OCI-LY1 (cell line): ENCODE measurements at regions not wholly inside any gene's neighbourhood (a gene's known extent, or its start where the extent isn't known, plus 50 kb on each side); places are given as distances from the start of the nearest gene placed in this dataset.

Experiments used
- H2AFZ ChIP-seq: fragments of 200-600 bp; sonication (generic), shearing (Covaris generic); 2 replicates; pipeline ENCODE4 v1.6.0; 2014; ENCODE audit warnings: antibody characterized with exemption, mild to moderate bottlenecking, low read length
- H3F3A ChIP-seq: fragments of 200-600 bp; sonication (generic), shearing (Covaris generic); 2 replicates; pipeline ENCODE4 v1.6.0; 2014; ENCODE audit warnings: mild to moderate bottlenecking, antibody characterized with exemption, low read length, moderate library complexity; ENCODE audit not compliant: insufficient read depth
- H3K27ac ChIP-seq: fragments of 200-600 bp; sonication (generic); 2 replicates; pipeline ENCODE4 v1.5.1; 2014; ENCODE audit warnings: low read length, mixed run types, mild to moderate bottlenecking, low read depth; ENCODE audit not compliant: poor library complexity, severe bottlenecking
- H3K27me3 ChIP-seq: fragments of 200-600 bp; sonication (generic); 2 replicates; pipeline ENCODE4 v1.6.0; 2014; ENCODE audit warnings: antibody characterized with exemption, mild to moderate bottlenecking, low read length, moderate library complexity; ENCODE audit not compliant: insufficient read depth
- H3K36me3 ChIP-seq: fragments of 200-600 bp; sonication (generic); 2 replicates; pipeline ENCODE4 v1.6.1; 2014; ENCODE audit warnings: mild to moderate bottlenecking, antibody characterized with exemption, low read length, moderate library complexity, mixed read lengths; ENCODE audit not compliant: insufficient read depth
- H3K4me1 ChIP-seq: fragments of 200-600 bp; sonication (generic); 2 replicates; pipeline ENCODE4 v1.5.1; 2014; ENCODE audit warnings: mild to moderate bottlenecking, low read length, moderate library complexity; ENCODE audit not compliant: insufficient read depth, severe bottlenecking
- H3K4me2 ChIP-seq: fragments of 200-600 bp; sonication (generic), shearing (Covaris generic); 2 replicates; pipeline ENCODE4 v1.6.1; 2014; ENCODE audit warnings: low read length
- H3K4me3 ChIP-seq: fragments of 200-600 bp; sonication (generic); 2 replicates; pipeline ENCODE4 v1.5.1; 2014; ENCODE audit warnings: low read length, low read depth, mild to moderate bottlenecking, mixed read lengths; ENCODE audit not compliant: poor library complexity, severe bottlenecking
- H3K79me2 ChIP-seq: fragments of 200-600 bp; shearing (Covaris generic); 2 replicates; pipeline ENCODE4 v1.6.1; 2016; ENCODE audit warnings: mixed run types, low read length, mixed read lengths; ENCODE audit not compliant: insufficient read depth
- H3K9ac ChIP-seq: fragments of 200-600 bp; sonication (generic), shearing (Covaris generic); 2 replicates; pipeline ENCODE4 v1.6.1; 2014; ENCODE audit warnings: mild to moderate bottlenecking, low read length, mixed read lengths
- H3K9me2 ChIP-seq: fragments of 200-600 bp; sonication (generic), shearing (Covaris generic); 2 replicates; pipeline ENCODE4 v1.6.1; 2014; ENCODE audit warnings: low read depth, mild to moderate bottlenecking, low read length, mixed read lengths
- H3K9me3 ChIP-seq: fragments of 200-600 bp; shearing (Covaris generic); 2 replicates; pipeline ENCODE4 v1.6.1; 2014; ENCODE audit warnings: low read length, mixed read lengths
- H4K20me1 ChIP-seq: fragments of 200-600 bp; sonication (generic), shearing (Covaris generic); 2 replicates; pipeline ENCODE4 v1.6.0; 2016; ENCODE audit warnings: mild to moderate bottlenecking, low read length; ENCODE audit not compliant: insufficient read depth
- EZH2 ChIP-seq: fragments of 200-600 bp; sonication (generic), shearing (Covaris generic); IDR thresholded peaks from 2 replicates; pipeline ENCODE4 v1.8.0; 2017; ENCODE audit warnings: borderline replicate concordance, mixed run types, mild to moderate bottlenecking, antibody characterized with exemption, low read length, moderate library complexity, mixed read lengths
- TF ChIP-seq, protein P1 (sequence below): fragments of 200-600 bp; sonication (generic), shearing (Covaris generic); IDR thresholded peaks from 2 replicates; pipeline ENCODE4 v1.5.1; 2017; ENCODE audit warnings: mild to moderate bottlenecking, antibody characterized with exemption, low read length, moderate library complexity, mixed read lengths

DNA sequence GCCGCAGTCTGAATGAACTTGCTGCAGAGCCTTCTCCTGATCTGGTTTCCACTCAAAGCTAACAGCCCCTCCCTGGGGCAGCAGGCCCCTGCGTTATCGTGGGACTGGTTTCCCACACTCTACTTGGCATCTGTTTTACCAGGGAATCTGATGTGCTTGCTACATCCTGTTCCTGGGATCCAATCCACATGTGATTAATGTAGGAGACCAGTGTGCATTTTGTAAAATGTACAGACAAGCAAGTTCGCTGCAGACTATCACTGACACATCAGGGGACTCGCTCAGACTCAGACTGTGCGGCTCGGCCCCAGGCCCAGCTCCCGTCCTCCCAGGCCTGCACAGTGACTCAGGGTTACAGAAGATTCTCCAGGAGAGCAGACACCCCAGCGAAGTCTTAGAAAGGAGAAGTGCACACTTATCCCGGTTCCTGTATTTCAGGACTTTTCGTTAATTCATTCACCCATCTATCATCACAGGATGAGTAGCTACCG lies 340.1 kb downstream of the MATN1 start:
- H3K79me2 ChIP-seq = no peaks in the 10 kb centered on the region
- H3K4me2 ChIP-seq = no peak overlapping the region
- H2AFZ ChIP-seq = no peak overlapping the region
- H3F3A ChIP-seq = no peaks in the 10 kb centered on the region
- H3K27ac ChIP-seq = no peak overlapping the region
- no peak overlapping the region for H3K4me3 ChIP-seq
- no peak overlapping the region for H3K9ac ChIP-seq
- 0 out of 2 replicates have a peak, but pooled peaks cover 5% of the 10 kb centered on the region for H3K27me3 ChIP-seq
- no peak for TF ChIP-seq EZH2
- TF ChIP-seq, protein P1, sequence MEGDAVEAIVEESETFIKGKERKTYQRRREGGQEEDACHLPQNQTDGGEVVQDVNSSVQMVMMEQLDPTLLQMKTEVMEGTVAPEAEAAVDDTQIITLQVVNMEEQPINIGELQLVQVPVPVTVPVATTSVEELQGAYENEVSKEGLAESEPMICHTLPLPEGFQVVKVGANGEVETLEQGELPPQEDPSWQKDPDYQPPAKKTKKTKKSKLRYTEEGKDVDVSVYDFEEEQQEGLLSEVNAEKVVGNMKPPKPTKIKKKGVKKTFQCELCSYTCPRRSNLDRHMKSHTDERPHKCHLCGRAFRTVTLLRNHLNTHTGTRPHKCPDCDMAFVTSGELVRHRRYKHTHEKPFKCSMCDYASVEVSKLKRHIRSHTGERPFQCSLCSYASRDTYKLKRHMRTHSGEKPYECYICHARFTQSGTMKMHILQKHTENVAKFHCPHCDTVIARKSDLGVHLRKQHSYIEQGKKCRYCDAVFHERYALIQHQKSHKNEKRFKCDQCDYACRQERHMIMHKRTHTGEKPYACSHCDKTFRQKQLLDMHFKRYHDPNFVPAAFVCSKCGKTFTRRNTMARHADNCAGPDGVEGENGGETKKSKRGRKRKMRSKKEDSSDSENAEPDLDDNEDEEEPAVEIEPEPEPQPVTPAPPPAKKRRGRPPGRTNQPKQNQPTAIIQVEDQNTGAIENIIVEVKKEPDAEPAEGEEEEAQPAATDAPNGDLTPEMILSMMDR = no peak
- no peaks in the 10 kb centered on the region for H3K9me3 ChIP-seq
- no peaks in the 10 kb centered on the region for H3K4me1 ChIP-seq
- H4K20me1 ChIP-seq = no peaks in the 10 kb centered on the region
- no peaks in the 10 kb centered on the region for H3K9me2 ChIP-seq
- no peaks in the 10 kb centered on the region for H3K36me3 ChIP-seq

- H3K27ac ChIP-seq = no peak overlapping the region
- H3K9me3 ChIP-seq = no peaks in the 10 kb centered on the region
- H3K79me2 ChIP-seq = no peaks in the 10 kb centered on the region
- no peaks in the 10 kb centered on the region for H4K20me1 ChIP-seq
- 0 out of 2 replicates have a peak, but pooled peaks cover 1% of the 10 kb centered on the region for H3K27me3 ChIP-seq
- TF ChIP-seq, protein P1 = no peak
- TF ChIP-seq EZH2 = no peak
- H3K9ac ChIP-seq = no peak overlapping the region
- no peak overlapping the region for H2AFZ ChIP-seq
- H3F3A ChIP-seq = no peaks in the 10 kb centered on the region
- no peaks in the 10 kb centered on the region for H3K36me3 ChIP-seq
- H3K9me2 ChIP-seq = no peaks in the 10 kb centered on the region
- H3K4me2 ChIP-seq = no peak overlapping the region
- H3K4me3 ChIP-seq = no peak overlapping the region
- no peaks in the 10 kb centered on the region for H3K4me1 ChIP-seq
These were observed 340.9 kb downstream of the MATN1 start for GRCh38 chr1:30382496-30382895.

- Histone ChIP-seq H3K36me3 (no peaks in the 10 kb centered on the region), H2AFZ (no peak overlapping the region), H3F3A (no peaks in the 10 kb centered on the region), H4K20me1 (no peaks in the 10 kb centered on the region), H3K9me2 (no peaks in the 10 kb centered on the region), H3K4me2 (no peak overlapping the region), H3K4me3 (no peak overlapping the region), H3K79me2 (no peaks in the 10 kb centered on the region), H3K27ac (no peak overlapping the region), H3K9me3 (no peaks in the 10 kb centered on the region), H3K4me1 (no peaks in the 10 kb centered on the region), H3K9ac (no peak overlapping the region), H3K27me3 (no peaks in the 10 kb centered on the region)
- TF ChIP-seq, protein P1 = no peak
- no peak for TF ChIP-seq EZH2
These were observed 341.6 kb downstream of the MATN1 start for GRCh38 chr1:30381671-30382365.
